GM21526 (cell line): ENCODE measurements at regions not wholly inside any gene's neighbourhood (a gene's known extent, or its start where the extent isn't known, plus 50 kb on each side); places are given as distances from the start of the nearest gene placed in this dataset.

Experiments
- ATAC-seq: cut with Tn5 transposase; IDR thresholded peaks from one replicate; pipeline ENCODE4 v1.9.1; 2021; ENCODE audit warnings: moderate library complexity; ENCODE audit not compliant: unreplicated experiment, low FRiP score

- no peak for ATAC-seq
Measured at GRCh38 chr2:42965196-42965595, 172.8 kb upstream of the HAAO start.

GRCh38 chr2:42964439-42965083, 172.2 kb upstream of the HAAO start:
- no peak for ATAC-seq

GRCh38 chr2:42963452-42964068, 171.2 kb upstream of the HAAO start:
- ATAC-seq: no peak

- no peak for ATAC-seq
Measured at GRCh38 chr2:42962508-42962953, 170.1 kb upstream of the HAAO start.

- ATAC-seq: no peak
Measured at GRCh38 chr2:42961961-42962360, 169.6 kb upstream of the HAAO start.

- no peak for ATAC-seq
Measured at GRCh38 chr2:42961385-42961811, 169.0 kb upstream of the HAAO start.

- no peak for ATAC-seq
Measured at GRCh38 chr2:42960842-42961180, 168.4 kb upstream of the HAAO start.

GRCh38 chr2:42960002-42960841, 167.8 kb upstream of the HAAO start:
- ATAC-seq: no peak

- no peak for ATAC-seq
Measured at GRCh38 chr2:42959234-42960001, 167.0 kb upstream of the HAAO start.

GRCh38 chr2:42958741-42959233, 166.4 kb upstream of the HAAO start:
- ATAC-seq: no peak

GRCh38 chr2:42957861-42958301, 165.5 kb upstream of the HAAO start:
- no peak for ATAC-seq

GRCh38 chr2:42957109-42957860, 164.9 kb upstream of the HAAO start:
- no peak for ATAC-seq

- ATAC-seq: no peak
Measured at GRCh38 chr2:42954227-42954962, 162.0 kb upstream of the HAAO start.

GRCh38 chr2:42953216-42953615, 160.8 kb upstream of the HAAO start:
- no peak for ATAC-seq

GRCh38 chr2:42951263-42951938, 159.0 kb upstream of the HAAO start:
- ATAC-seq: no peak

GRCh38 chr2:42949125-42949524, 156.7 kb upstream of the HAAO start:
- ATAC-seq: no peak

GRCh38 chr2:42947809-42948600, 155.6 kb upstream of the HAAO start:
- ATAC-seq: no peak
